DMS 273 (cell line): ENCODE measurements at regions not wholly inside any gene's neighbourhood (a gene's known extent, or its start where the extent isn't known, plus 50 kb on each side); places are given as distances from the start of the nearest gene placed in this dataset.

ENCODE experiments used
- DNase-seq: peaks from one replicate; lab custom pipeline; 2025; ENCODE audit not compliant: unreplicated experiment; lab: John Stamatoyannopoulos, UW

GRCh38 chr16:85354686-85355514 lies 242.6 kb upstream of the CIBAR2 start:
- peak; percentile 78 for DNase-seq

- DNase-seq = no peak
Observed at GRCh38 chr16:85355515-85355837, 243.2 kb upstream of the CIBAR2 start.

GRCh38 chr16:85356157-85356556 lies 243.9 kb upstream of the CIBAR2 start:
- no peak for DNase-seq

- no peak for DNase-seq
Observed at GRCh38 chr16:85357323-85357722, 245.1 kb upstream of the CIBAR2 start.

- no peak for DNase-seq
Observed at GRCh38 chr16:85357924-85358505, 245.7 kb upstream of the CIBAR2 start.

- no peak for DNase-seq
Observed at GRCh38 chr16:85358704-85359146, 246.5 kb upstream of the CIBAR2 start.

- peak; percentile 74 for DNase-seq
Observed at GRCh38 chr16:85359147-85359822, 247.0 kb upstream of the CIBAR2 start.

- DNase-seq = peak; percentile 98
Observed at GRCh38 chr16:85360323-85361277, 248.3 kb upstream of the CIBAR2 start.

GRCh38 chr16:85361441-85362118 lies 249.3 kb upstream of the CIBAR2 start:
- DNase-seq = no peak

GRCh38 chr16:85362443-85362842 lies 250.2 kb upstream of the CIBAR2 start:
- DNase-seq = no peak

- DNase-seq = no peak
Observed at GRCh38 chr16:85363427-85363826, 249.7 kb upstream of the GSE1 start.

GRCh38 chr16:85363881-85364280 lies 249.2 kb upstream of the GSE1 start:
- DNase-seq = no peak

- no peak for DNase-seq
Observed at GRCh38 chr16:85364323-85365040, 248.6 kb upstream of the GSE1 start.

- DNase-seq = peak; percentile 43
Observed at GRCh38 chr16:85365120-85365519, 248.0 kb upstream of the GSE1 start.

GRCh38 chr16:85366031-85366763 lies 246.9 kb upstream of the GSE1 start:
- peak; percentile 62 for DNase-seq

- no peak for DNase-seq
Observed at GRCh38 chr16:85367485-85367884, 245.6 kb upstream of the GSE1 start.

GRCh38 chr16:85369060-85369459 lies 244.1 kb upstream of the GSE1 start:
- no peak for DNase-seq

GRCh38 chr16:85369741-85370528 lies 243.2 kb upstream of the GSE1 start:
- peak; percentile 79 for DNase-seq
